ENCODE measurements at regions not wholly inside any gene's neighbourhood (a gene's known extent, or its start where the extent isn't known, plus 50 kb on each side); places are given as distances from the start of the nearest gene placed in this dataset.

- TF ChIP-seq EZH2phosphoT487 (IDR thresholded peaks at IDR 0.05; ENCODE audit: borderline replicate concordance, low read length) = no peak
- TF ChIP-seq, protein P1, sequence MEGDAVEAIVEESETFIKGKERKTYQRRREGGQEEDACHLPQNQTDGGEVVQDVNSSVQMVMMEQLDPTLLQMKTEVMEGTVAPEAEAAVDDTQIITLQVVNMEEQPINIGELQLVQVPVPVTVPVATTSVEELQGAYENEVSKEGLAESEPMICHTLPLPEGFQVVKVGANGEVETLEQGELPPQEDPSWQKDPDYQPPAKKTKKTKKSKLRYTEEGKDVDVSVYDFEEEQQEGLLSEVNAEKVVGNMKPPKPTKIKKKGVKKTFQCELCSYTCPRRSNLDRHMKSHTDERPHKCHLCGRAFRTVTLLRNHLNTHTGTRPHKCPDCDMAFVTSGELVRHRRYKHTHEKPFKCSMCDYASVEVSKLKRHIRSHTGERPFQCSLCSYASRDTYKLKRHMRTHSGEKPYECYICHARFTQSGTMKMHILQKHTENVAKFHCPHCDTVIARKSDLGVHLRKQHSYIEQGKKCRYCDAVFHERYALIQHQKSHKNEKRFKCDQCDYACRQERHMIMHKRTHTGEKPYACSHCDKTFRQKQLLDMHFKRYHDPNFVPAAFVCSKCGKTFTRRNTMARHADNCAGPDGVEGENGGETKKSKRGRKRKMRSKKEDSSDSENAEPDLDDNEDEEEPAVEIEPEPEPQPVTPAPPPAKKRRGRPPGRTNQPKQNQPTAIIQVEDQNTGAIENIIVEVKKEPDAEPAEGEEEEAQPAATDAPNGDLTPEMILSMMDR (conservative IDR thresholded peaks at IDR 0.05; ENCODE audit: low read depth, low read length) = no peak
Observed at GRCh38 chr6:4512051-4512471, 264.1 kb upstream of the CDYL start.
